Heart left ventricle (tissue), 13 donors: ENCODE measurements at regions not wholly inside any gene's neighbourhood (a gene's known extent, or its start where the extent isn't known, plus 50 kb on each side); places are given as distances from the start of the nearest gene placed in this dataset.

Source experiments
- POLR2A ChIP-seq, 2 donors: fragments of 450-650 bp; IDR thresholded peaks; one replicate each; pipeline ENCODE4 v1.6.1; 2017; ENCODE audit warnings: antibody characterized with exemption in 2 of 2, mild to moderate bottlenecking in 2 of 2, moderate library complexity in 2 of 2
- TF ChIP-seq, protein P1 (sequence below), 12 donors: fragments of 200-600 bp; sonication (generic) in 4 of 12; IDR thresholded peaks; one replicate each; pipeline versions ENCODE4 v1.5.0 to v1.8.0; 2018 to 2022; ENCODE audit warnings: antibody characterized with exemption in 12 of 12, mild to moderate bottlenecking in 5 of 12
- donor health status: ischemic (EF 13 %, LVEDD 7.1; RV severe dilation, severe dysfunction).
- donor health status: DM: no; HTN: yes; CAD: no.
- donor health status: DM: no; HTN: no; CAD: no.
- donor health status: ischemic (EF 25% LVEDD 6.9; RV normal size, moderate dysfunction).
- donor health status: ischemic (EF 25% LVEDD 5.7; RV mildly dilated, moderate dysfunction).
- donor health status: ischemic (EF 35%, LVEDD 5.7; RV mildly dilated, moderate dysfunction).
- donor health status: nonischemic (EF 11% LVEDD 7.7; RV severe dilation, severe dysfunction).
- donor health status: DM: yes; HTN: yes; CAD: no.
- donor health status: PGD.
- donor health status: ischemic (EF 29% LVEDD 5.4; RV normal size, mild dysfunction).
- donor health status: nonischemic (EF 23%, LVEDD 6.1; RV moderate dilation, normal function).

DNA sequence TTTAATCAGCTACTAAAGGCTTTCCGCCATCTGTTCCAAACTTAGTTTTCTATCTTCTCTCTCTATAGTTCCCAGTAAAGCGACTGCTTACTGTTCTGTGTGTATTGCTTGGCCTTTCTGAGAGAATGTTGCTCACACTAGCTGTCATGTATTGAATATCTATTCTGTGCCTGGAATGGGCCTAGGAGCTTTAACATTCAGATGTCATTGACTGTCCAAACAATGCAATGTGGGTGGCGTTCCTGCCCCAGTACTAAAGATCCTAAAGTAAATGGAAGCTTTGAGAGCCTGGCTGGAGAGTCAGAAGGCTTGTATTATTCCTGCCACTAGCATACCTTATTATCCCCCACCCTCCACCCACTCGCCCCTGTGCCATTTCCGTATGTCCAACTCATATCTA is 163.5 kb downstream of the SDHAF3 start:
- TF ChIP-seq, protein P1, sequence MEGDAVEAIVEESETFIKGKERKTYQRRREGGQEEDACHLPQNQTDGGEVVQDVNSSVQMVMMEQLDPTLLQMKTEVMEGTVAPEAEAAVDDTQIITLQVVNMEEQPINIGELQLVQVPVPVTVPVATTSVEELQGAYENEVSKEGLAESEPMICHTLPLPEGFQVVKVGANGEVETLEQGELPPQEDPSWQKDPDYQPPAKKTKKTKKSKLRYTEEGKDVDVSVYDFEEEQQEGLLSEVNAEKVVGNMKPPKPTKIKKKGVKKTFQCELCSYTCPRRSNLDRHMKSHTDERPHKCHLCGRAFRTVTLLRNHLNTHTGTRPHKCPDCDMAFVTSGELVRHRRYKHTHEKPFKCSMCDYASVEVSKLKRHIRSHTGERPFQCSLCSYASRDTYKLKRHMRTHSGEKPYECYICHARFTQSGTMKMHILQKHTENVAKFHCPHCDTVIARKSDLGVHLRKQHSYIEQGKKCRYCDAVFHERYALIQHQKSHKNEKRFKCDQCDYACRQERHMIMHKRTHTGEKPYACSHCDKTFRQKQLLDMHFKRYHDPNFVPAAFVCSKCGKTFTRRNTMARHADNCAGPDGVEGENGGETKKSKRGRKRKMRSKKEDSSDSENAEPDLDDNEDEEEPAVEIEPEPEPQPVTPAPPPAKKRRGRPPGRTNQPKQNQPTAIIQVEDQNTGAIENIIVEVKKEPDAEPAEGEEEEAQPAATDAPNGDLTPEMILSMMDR (IDR thresholded peaks at IDR 0.05) = no peak
- no peak for TF ChIP-seq POLR2A (IDR thresholded peaks at IDR 0.05)
